Fibroblast of lung (primary cell): ENCODE measurements at regions not wholly inside any gene's neighbourhood (a gene's known extent, or its start where the extent isn't known, plus 50 kb on each side); places are given as distances from the start of the nearest gene placed in this dataset.

Experiments
- CTCF ChIP-seq, 2 donors: IDR thresholded peaks in 1 of 2; conservative IDR thresholded peaks in 1 of 2; 1 replicate in 1 of 2; 2 replicates in 1 of 2; pipeline ENCODE4 v1.5.1; 2011 to 2012; ENCODE audit warnings: low read length in 2 of 2, control low read depth in 1 of 2, inconsistent platforms in 1 of 2, low read depth in 1 of 2, mild to moderate bottlenecking in 1 of 2
- EZH2 ChIP-seq: IDR thresholded peaks from 2 replicates; pipeline ENCODE4 v1.5.1; 2012; ENCODE audit warnings: low read length, control low read depth, mild to moderate bottlenecking; ENCODE audit errors: missing control alignments

DNA sequence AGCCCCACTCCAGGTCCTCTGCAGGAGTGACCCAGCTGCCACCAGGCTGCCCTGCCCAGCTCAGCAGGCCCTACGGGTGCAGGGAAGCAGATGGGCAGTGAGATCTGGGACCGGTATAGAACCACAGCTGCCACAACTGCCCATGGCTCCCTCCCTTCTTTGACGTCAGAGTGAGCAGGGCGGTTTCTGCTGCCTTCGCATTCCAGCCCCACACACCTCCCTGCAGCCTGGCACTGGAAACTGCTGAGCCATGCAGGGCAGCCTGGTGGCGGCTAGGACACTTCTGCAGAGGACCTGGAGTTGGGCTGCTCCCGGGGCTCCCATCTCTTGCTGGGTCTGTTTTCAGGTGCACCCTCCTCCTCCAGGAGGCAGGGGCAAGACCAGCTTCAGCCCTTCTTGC, 101.6 kb upstream of the CD93 start:
- no peak for TF ChIP-seq EZH2
- no peak for TF ChIP-seq CTCF (conservative IDR thresholded peaks at IDR 0.05 in 1 of 2, IDR thresholded peaks at IDR 0.05 in 1 of 2; ENCODE audit: low read depth in 1 of 2, low read length in 2 of 2)
